H1 (cell line): ENCODE measurements at regions not wholly inside any gene's neighbourhood (a gene's known extent, or its start where the extent isn't known, plus 50 kb on each side); places are given as distances from the start of the nearest gene placed in this dataset.

Source experiments
- CHD7 ChIP-seq: fragments of 300-600 bp; sonication (generic); IDR thresholded peaks from 2 replicates; pipeline ENCODE4 v1.7.1; 2012; ENCODE audit warnings: low read length, moderate library complexity, mild to moderate bottlenecking, inconsistent platforms; ENCODE audit not compliant: insufficient replicate concordance
- CTBP2 ChIP-seq: IDR thresholded peaks from 2 replicates; pipeline ENCODE4 v1.7.0; 2011; ENCODE audit warnings: borderline replicate concordance, mild to moderate bottlenecking, moderate library complexity, mixed read lengths, low read length; ENCODE audit not compliant: insufficient read depth, insufficient read length
- SP1 ChIP-seq: IDR thresholded peaks from 2 replicates; pipeline ENCODE4 v1.6.1; 2011; ENCODE audit warnings: low read depth, low read length

DNA sequence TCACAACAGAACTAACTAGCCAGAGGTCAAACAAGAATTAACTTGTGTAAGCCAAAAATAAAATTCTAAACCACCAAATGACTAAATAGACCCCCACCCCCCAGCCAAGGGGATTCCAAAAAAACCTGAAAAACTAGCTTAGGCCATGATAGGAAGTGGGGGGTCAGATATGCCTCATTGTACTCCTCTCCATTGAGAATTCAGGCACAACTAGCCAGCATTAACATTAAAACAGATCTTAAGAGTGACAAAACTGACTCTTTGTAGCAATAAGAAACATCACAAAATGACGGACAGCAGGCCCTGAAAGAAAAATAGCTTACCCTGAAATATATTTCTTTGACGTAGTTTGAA, 103.0 kb upstream of the ETV3 start (continued):
- TF ChIP-seq CHD7 (no peak), SP1 (peak; percentile 86), CTBP2 (no peak)
- TF ChIP-seq, all 59 proteins: peak for 1
